ENCODE measurements at regions not wholly inside any gene's neighbourhood (a gene's known extent, or its start where the extent isn't known, plus 50 kb on each side); places are given as distances from the start of the nearest gene placed in this dataset.

DNA sequence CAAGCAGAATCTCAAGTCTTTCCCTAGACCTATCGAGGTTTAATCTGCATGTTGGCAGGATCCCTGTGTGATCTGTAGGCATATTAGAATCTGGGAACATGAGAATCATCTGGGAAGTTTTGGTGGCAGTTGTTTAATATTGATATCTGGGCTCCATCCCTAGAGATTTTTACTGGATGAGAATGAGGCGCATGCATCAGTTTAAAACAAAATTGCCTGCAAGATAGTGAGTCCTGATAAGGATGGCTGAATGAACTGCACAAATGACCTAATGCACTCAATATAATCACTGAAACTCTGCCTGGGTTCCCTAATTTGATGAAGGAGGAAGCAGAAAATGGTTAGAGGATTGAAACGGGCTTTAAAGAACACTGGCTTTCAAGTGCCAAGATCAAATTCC lies 218.0 kb downstream of the FGFR2 start:
- TF ChIP-seq EED (IDR thresholded peaks at IDR 0.05; ENCODE audit: low read depth), result no peak
- no peak for TF ChIP-seq CEBPB (IDR thresholded peaks at IDR 0.05; ENCODE audit: borderline replicate concordance in 1 of 2, low read depth in 2 of 2, low read length in 2 of 2)
- no peak for TF ChIP-seq KDM1A (IDR thresholded peaks at IDR 0.05; ENCODE audit: borderline replicate concordance)
- TF ChIP-seq, protein P1, sequence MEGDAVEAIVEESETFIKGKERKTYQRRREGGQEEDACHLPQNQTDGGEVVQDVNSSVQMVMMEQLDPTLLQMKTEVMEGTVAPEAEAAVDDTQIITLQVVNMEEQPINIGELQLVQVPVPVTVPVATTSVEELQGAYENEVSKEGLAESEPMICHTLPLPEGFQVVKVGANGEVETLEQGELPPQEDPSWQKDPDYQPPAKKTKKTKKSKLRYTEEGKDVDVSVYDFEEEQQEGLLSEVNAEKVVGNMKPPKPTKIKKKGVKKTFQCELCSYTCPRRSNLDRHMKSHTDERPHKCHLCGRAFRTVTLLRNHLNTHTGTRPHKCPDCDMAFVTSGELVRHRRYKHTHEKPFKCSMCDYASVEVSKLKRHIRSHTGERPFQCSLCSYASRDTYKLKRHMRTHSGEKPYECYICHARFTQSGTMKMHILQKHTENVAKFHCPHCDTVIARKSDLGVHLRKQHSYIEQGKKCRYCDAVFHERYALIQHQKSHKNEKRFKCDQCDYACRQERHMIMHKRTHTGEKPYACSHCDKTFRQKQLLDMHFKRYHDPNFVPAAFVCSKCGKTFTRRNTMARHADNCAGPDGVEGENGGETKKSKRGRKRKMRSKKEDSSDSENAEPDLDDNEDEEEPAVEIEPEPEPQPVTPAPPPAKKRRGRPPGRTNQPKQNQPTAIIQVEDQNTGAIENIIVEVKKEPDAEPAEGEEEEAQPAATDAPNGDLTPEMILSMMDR (IDR thresholded peaks at IDR 0.05 in 2 of 3, conservative IDR thresholded peaks at IDR 0.05 in 1 of 3; ENCODE audit: control insufficient read depth in 2 of 3, extremely low read depth in 1 of 3, insufficient read depth in 1 of 3, low read depth in 3 of 3, low read length in 3 of 3), result no peak
- TF ChIP-seq, protein P2, sequence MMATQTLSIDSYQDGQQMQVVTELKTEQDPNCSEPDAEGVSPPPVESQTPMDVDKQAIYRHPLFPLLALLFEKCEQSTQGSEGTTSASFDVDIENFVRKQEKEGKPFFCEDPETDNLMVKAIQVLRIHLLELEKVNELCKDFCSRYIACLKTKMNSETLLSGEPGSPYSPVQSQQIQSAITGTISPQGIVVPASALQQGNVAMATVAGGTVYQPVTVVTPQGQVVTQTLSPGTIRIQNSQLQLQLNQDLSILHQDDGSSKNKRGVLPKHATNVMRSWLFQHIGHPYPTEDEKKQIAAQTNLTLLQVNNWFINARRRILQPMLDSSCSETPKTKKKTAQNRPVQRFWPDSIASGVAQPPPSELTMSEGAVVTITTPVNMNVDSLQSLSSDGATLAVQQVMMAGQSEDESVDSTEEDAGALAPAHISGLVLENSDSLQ (IDR thresholded peaks at IDR 0.05), result no peak

All from GM12878 (cell line).